ENCODE measurements at regions not wholly inside any gene's neighbourhood (a gene's known extent, or its start where the extent isn't known, plus 50 kb on each side); places are given as distances from the start of the nearest gene placed in this dataset.
"Not testable (repeated sequence)": the region's sequence is repeated elsewhere in the genome, so short reads cannot be mapped to it uniquely, and the experiment has no call there.

- TF ChIP-seq, protein P1, sequence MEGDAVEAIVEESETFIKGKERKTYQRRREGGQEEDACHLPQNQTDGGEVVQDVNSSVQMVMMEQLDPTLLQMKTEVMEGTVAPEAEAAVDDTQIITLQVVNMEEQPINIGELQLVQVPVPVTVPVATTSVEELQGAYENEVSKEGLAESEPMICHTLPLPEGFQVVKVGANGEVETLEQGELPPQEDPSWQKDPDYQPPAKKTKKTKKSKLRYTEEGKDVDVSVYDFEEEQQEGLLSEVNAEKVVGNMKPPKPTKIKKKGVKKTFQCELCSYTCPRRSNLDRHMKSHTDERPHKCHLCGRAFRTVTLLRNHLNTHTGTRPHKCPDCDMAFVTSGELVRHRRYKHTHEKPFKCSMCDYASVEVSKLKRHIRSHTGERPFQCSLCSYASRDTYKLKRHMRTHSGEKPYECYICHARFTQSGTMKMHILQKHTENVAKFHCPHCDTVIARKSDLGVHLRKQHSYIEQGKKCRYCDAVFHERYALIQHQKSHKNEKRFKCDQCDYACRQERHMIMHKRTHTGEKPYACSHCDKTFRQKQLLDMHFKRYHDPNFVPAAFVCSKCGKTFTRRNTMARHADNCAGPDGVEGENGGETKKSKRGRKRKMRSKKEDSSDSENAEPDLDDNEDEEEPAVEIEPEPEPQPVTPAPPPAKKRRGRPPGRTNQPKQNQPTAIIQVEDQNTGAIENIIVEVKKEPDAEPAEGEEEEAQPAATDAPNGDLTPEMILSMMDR (IDR thresholded peaks at IDR 0.05), result no peak
- no peak for DNase-seq
- H3K4me3 ChIP-seq, result no peak overlapping the region
These were observed 56.4 kb upstream of the FMNL2 start for GRCh38 chr2:152278526-152278925.

GRCh38 chr2:152279367-152279766 is 55.6 kb upstream of the FMNL2 start:
- not testable (repeated sequence) for H3K36me3 ChIP-seq

More at GRCh38 chr2:152278526-152278925, 56.4 kb upstream of the FMNL2 start:
- H3K36me3 ChIP-seq, result no peaks in the 10 kb centered on the region
- no peak overlapping the region for H3K27ac ChIP-seq
- H3K27me3 ChIP-seq, result no peaks in the 10 kb centered on the region
- peaks cover 0 to 12% (median 12%) of the 10 kb centered on the region in 3 donors for H3K9me3 ChIP-seq
- intact Hi-C loops (cut with DNase I; ENCODE audit: low total_unique reads), result no loop called here
- H3K4me1 ChIP-seq, result no peaks in the 10 kb centered on the region

DNA sequence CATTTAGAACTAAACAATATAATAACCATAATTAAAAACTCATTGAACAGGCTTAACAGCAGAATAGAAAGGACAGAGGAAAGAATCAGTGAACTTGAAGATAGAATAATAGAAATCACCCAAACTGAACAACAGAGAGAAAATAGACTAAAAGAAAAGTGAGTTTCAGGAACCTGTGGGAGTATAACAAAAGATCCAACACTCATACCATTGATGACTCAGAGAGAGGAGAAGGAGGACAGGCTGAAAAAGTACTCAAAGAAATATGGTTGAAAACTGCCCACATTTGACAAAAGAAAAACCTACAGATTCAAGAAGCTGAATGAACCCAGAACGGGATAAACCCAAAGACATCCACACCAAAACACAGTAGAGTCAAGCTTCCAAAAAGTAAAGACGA is 54.2 kb upstream of the FMNL2 start:
- H3K4me3 ChIP-seq, result no peak overlapping the region
- TF ChIP-seq, protein P1 (IDR thresholded peaks at IDR 0.05), result no peak
- H3K27me3 ChIP-seq, result no peaks in the 10 kb centered on the region

More at GRCh38 chr2:152279367-152279766, 55.6 kb upstream of the FMNL2 start:
- intact Hi-C loops (cut with DNase I; ENCODE audit: low total_unique reads); H3K27ac ChIP-seq; H3K4me3 ChIP-seq; H3K27me3 ChIP-seq; DNase-seq; H3K4me1 ChIP-seq; H3K9me3 ChIP-seq: not testable (repeated sequence)

GRCh38 chr2:152283392-152283791 is 51.6 kb upstream of the FMNL2 start:
- no peaks in the 10 kb centered on the region for H3K4me1 ChIP-seq
- DNase-seq, result no peak
- H3K9me3 ChIP-seq, result no peaks in the 10 kb centered on the region
- intact Hi-C loops (cut with DNase I; ENCODE audit: low total_unique reads), result no loop called here
- TF ChIP-seq, protein P1 (IDR thresholded peaks at IDR 0.05), result no peak
- no peak overlapping the region for H3K27ac ChIP-seq
- H3K36me3 ChIP-seq, result no peaks in the 10 kb centered on the region
- H3K27me3 ChIP-seq, result no peaks in the 10 kb centered on the region
- H3K4me3 ChIP-seq, result no peak overlapping the region

More for the DNA sequence above, 54.2 kb upstream of the FMNL2 start:
- Histone ChIP-seq H3K36me3 (no peaks in the 10 kb centered on the region), H3K4me1 (no peaks in the 10 kb centered on the region), H3K27ac (no peak overlapping the region), H3K9me3 (no peaks in the 10 kb centered on the region)
- no peak for DNase-seq
- intact Hi-C loops (cut with DNase I; ENCODE audit: low total_unique reads), result no loop called here

- intact Hi-C loops (cut with DNase I; ENCODE audit: low total_unique reads), result no loop called here
- DNase-seq, result no peak
- no peak overlapping the region for H3K4me3 ChIP-seq
- H3K27ac ChIP-seq, result no peak overlapping the region
- no peaks in the 10 kb centered on the region for H3K36me3 ChIP-seq
- no peaks in the 10 kb centered on the region for H3K27me3 ChIP-seq
- H3K4me1 ChIP-seq, result no peaks in the 10 kb centered on the region
- TF ChIP-seq, protein P1 (IDR thresholded peaks at IDR 0.05), result no peak
- no peaks in the 10 kb centered on the region for H3K9me3 ChIP-seq
These were observed 50.6 kb upstream of the FMNL2 start for GRCh38 chr2:152284398-152284797.

Measured in tibial artery (tissue), 4 donors.